ENCODE measurements at regions not wholly inside any gene's neighbourhood (a gene's known extent, or its start where the extent isn't known, plus 50 kb on each side); places are given as distances from the start of the nearest gene placed in this dataset.

DNA sequence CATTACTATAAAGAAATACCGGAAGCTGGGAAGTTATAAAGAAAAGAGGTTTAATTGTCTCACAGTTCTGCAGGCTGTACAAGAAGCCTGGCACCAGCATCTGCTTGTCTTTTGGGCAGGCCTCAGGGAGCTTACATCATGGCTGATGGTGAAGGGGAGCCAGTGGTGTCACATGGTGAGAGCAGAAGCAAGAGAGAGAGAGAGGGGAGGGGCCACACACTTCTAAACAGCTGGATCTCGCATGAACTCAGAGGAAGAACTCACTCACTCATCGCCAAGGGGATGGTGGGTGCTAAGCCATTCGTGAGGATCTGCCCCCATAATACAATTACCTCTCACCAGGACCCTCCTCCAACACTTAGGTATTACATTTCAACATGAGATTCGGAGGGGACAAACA, 51.8 kb upstream of the ANKRD34C start:
- no peak for DNase-seq

DNA sequence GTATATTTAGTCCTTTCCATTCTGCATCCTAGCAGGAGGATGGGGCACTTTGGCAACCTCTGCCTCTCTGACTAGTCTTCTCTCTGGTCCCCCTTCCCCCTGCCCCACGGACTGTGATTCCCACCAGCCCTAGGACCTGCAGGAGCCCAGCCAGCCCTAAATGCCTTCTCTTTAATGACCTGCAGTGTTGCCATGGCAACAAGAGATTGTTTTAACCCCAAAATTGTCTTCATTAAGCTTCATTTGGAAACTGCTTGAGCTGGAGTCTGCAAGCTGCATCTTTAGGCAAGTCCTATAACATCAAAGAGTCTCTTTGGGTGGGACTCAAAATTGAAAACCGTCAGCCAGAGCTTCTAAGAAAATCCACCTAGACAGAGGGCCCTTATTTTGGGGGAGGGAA, 59.7 kb upstream of the ANKRD34C start:
- DNase-seq = no peak

DNA sequence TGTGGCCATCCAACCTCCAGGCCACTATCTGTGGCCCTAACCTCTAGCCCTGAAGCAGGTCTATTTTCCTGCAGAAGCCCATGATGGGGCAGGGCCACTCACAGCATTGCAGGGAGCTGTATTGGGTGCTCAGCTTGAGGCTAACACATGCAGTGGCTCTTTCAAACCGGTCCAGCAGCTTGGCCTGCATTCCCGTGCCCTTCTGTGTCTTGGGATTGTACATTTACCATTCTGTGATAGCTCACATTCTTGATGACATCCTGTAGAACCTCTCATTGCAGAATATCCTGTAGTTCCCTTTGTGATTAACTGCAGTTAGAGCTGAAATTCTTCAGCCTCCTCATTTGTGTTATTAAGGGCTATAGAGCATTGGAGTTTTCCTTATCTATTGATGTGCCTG, 60.8 kb upstream of the ANKRD34C start:
- DNase-seq = no peak

DNA sequence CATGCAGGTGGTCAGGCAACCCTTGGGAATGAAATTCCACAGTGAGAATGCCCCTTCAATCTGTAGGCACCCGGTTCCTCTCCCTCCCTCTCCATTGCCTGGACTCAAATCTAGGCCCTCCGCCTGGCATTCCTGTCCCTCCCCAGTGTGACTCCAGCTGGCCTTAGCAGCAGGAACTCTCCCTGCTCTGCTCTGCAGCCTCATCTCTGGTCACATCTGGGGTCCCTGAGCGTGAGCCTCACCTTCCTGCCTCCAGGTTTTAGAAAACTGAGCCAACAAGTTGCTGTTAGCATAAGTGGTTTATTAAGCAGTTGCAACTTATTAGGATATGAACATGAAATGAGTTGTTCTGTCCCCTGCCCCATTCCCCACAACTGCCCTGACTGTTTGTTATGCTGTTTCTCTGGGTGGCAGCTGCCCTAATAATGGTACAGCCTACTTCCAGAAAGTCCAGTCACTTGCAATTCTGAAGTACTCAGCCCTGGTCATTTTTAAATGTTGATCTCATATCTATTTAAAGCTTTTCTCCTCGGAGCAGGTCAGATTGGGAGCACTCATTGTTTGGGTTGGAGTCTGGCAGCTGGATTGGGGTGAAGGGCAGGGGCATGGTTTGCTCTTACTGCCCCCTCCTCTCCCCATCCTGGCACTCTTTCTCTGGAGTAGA, 63.0 kb upstream of the ANKRD34C start:
- no peak for DNase-seq

DNA sequence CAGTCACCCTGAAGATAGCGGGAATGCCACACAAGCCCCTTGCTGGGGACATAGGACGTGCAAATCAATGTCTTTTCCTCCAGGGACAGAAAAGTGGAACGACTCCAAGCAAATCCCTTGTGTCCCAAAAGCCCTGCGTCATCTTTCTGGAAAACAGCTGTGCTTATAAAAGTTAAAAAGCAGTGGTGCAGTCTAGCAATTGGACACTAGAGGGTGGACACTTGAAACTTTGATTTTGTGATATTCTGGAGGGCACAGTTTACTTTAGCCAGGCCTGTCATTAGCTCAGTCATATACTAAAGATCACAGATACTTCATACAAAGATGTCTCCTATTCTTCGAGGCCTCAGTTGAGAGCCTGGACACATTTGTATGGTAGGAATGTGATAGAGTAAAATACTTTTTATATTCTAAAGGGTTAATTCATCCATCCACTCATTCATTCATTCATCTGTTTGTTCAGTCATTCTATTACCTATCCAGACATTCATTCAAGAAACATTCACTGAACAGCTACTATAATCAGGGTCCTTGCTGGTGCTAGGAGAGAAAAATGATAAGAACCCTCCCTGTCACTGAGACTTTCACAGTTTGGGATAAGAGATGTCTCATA, 63.8 kb upstream of the ANKRD34C start:
- DNase-seq = peak; percentile 32

DNA sequence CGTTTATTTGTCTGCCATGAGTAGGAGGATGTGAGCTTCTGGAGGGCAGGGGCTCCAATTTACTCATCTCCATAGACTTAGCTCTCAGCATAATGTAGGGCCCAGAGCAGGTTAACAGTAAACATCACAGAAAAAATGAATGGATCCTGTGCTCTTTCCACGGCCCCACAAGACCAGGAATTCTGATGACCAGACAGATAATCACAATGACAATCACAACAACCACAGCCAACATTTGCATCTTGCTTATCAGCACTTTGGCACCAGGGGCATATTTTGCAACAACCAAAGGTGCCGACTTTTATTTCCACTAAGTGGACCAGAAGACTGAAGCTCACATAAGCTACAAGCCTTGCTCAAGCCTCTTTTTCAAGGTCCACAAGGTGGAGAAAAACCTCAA, 68.9 kb upstream of the ANKRD34C start:
- no peak for DNase-seq

DNA sequence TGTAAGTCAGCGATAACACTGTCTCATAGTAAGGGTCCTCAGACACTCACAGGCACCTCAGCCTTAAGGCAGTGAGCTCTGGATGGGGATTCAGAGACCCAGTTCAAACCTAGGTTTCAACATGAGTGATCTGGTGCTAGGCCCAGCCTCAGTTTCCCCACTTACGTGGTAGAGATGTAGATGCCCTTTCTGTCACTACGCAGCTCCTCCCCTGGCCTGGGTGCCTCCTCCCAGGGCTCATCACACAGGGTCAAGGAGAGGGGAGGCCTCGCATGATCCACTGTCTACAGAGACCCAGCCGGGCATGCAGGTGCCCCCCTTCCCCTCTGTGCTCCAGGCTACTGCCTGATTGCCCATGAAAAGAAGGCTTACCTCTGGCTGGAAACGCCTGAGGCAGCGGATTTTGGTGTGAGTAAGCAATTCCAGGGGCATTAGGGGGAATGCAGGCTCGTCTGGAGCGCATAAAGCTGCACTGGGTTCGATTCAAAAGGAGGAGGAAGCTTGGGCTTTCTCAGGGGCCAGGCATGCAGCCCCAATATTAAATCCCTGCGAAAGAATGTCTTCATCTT, 69.8 kb upstream of the ANKRD34C start:
- no peak for DNase-seq

DNA sequence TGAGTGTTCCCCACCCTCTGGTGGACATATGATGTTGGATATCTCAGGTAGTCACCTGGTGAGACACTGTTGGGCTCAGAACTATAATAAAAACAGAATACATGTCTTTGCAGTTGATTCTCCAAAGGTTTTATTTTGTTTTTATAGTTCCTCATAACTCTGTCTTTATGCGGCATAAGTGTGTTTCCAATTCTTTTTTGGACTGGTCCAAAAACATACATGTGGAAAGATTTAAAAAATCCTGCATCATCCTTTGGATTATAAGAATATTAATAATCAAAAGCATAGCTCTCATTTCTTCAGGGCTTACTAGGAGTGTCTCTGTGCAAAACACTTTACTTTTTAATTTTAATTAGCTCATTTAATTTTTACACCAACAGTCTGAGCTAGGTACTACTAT, 71.0 kb upstream of the ANKRD34C start:
- DNase-seq = no peak

DNA sequence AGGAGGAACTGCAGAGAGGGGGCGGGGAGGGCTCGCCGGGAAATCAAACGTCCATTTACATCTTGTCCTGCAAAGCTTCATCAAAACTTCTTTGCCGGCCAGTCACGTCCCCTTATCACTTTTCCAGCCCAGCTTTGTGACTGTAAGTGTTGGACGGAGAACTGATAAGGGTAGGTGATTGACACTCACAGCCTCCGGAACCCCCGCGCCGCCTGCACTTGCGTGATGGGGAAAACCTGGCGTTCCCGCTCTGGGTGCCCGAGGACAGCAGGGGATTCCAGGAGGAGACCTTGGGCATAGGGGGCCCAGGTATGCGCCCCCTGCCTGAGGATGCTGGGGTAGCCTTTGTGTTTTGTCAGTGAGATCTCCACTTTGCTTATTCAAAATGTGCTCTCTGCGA, 72.8 kb upstream of the ANKRD34C start:
- DNase-seq = no peak

DNA sequence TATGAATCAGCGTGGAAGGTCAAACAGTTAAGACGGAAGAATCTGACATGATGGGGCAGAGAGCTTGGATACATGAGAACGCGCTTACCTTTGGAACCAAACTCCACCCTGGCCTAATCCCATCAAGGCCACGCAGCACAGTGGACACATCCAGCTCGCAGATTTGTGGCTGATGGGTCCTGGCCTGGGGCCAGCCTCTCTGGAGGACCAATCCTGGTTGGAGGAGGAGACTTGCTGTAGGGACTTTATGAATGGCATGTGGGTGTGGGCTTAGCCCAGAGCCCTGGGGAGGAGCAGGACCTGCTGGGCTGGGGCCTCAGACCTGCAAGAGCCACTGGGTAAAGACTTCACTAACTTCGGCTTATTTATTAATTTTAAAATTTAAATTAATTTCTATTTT, 73.4 kb upstream of the ANKRD34C start:
- no peak for DNase-seq

DNA sequence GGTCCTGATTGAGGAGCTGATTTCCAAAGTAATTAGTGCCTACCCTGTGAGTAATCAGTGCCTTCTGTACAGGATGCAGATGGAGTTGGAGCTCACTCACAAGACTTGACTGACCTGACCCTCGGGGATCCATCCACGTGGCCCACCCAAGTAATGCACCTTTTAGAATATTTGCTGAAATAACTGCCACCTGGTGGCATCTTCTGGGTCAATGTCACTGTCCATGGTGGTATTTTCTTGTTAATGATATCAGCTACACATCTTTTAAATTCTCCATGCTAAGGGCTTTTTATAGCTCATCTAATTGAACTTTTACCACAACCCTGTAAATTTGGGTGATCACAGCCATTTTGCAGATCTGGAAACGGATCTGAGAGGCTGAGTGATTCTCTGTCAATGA, 74.3 kb upstream of the ANKRD34C start:
- no peak for DNase-seq

DNA sequence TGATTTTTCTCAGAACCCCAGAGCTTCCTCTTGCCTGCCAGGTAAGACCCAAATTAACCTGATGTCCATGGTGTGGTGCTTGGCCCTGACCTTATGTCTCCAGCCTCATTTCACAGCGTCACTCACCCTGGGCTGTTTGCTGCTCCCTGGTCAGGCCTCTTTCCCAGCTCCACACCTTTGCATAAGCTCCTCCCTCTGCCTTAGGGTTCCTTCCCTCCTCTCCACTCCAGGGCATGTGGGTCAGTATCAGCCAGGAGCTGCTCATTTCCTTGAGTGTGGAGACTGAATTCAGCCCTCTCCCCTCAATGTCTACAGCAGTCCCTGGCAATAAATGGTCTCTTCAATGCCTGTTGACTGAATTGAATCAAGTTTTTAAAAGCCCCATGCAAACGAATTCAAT, 75.6 kb upstream of the ANKRD34C start:
- DNase-seq = no peak

DNA sequence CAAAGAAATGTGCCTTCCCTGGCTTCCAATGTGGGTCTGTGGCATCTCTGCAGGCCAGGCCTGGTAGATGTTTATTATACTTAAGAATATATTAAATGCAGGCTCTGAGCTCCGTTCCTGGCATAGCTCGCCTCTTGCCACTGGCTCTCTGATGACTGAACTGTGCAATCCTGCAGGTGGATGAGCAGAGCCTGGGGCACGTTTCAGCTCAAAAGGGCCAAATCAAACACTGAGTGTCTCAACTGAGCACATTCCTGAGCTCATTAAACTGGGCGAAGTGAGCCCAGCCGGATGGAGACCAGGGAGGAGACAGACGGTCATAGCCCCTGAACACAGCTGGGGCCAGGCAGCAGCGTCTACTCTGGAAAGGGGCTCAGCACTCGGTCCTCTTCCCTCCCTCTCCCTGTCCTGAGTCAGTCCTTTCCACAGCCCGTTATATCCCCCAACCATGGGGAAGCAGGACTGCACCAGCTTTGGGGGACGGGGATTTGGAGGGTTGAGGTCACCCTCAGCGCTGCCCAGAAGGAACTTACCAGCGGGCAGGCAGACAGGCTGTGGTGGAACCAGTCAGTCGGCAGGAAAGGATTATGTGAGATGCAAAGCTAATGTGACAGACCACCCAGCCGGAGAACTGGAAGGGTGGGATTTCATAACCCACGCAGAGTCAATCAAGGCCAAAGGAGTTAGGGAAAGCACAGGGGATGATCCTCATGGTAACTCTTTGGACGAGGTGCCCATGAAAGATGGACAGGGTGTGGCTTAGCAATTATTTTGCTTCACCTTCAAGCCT, 77.4 kb upstream of the ANKRD34C start:
- no peak for DNase-seq

DNA sequence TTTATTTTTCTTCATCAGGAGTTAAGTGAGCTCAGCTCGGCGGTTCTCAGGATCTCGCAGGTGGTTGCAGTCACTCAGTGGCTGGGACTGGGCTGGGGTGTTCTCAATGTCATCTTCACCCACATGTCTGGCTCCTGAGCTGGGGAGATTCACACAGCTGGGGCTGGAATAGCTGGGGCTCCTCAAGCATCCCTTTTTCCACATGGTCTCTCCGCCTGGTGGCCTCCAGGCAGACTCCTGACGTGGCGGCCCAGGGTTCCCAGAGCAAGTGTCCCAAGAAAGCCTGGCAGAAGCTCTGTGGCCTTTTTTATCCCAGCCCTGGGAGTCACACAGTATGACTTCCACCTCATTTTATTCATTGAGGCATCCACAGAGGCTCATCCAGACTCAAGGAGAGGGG, 84.1 kb upstream of the ANKRD34C start:
- DNase-seq = no peak

DNA sequence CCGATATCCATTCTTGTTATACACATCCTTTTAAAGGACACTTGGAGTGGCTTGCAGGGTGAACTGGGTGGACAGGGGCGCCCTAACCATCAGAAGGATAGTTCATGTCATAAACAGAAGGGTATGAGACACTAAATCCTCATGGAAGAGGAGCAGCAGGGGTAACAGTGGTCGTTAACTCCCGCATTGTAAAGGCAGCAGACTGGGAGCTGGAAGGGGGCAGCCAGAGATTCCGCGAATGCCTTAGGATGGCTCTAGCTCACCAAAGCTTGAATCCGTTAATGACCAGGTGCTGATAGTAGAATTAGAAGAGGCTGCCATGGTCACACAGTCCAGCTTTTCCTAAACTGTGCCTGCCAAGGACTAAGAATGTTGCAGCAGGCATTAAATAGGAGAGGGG, 85.2 kb upstream of the ANKRD34C start:
- DNase-seq = no peak

DNA sequence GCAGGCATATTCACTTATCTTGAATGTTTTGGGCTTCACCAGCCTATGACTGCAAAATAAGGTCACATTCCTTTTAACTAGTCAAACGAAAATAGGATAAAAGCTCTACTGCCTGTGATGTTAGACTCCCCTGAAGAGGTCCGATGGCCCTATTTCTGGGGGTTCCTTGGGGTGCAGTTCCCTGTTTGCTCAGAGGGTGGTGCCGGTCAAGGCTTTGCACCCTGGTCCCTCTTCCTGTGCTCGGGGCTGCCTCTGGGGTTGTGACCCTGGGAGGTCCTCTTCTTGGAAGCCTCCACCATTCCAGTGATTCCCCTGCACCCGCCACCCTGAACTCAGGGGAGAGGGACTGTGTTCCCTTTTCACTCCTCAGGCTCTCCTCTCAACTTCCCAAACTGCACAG, 86.7 kb upstream of the ANKRD34C start:
- DNase-seq = no peak

DNA sequence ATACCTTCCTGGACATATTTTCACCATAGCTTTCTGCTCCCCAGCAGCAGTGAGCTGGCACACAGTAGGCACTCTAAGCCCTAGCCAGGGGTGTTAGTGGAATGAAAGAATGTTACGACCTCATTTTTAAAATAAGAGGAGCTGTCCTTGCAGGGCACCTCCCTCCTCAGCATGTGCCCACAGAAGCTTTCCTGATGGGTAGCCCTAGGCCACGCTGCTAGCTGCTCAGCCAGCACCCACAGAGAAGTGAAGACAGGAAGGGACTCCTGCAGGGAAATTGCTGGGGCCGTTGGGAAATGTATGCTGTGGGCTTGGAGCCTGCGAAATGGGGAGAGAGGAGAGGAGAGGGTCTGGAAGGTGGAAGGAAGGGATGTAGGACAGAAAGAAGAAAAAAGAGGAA, 87.3 kb upstream of the ANKRD34C start:
- DNase-seq = no peak

DNA sequence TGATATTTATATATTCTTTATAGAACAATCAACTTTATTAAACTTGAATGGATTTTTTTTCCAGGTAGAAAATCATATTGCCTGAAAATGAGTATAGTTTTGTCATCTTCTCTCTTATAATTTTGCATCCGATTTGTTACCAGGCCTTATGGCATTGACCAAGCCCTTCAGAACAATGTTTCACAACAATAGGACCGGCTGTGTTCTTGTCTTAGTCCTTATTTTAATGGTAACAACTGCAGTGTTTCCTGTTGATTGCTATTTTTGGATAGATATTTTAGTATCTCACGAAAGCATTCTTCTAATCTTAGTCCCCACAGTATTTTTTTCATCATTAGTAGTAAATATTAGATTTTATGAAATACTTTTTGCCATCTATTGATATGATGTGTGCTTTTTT, 88.1 kb upstream of the ANKRD34C start:
- DNase-seq = no peak

DNA sequence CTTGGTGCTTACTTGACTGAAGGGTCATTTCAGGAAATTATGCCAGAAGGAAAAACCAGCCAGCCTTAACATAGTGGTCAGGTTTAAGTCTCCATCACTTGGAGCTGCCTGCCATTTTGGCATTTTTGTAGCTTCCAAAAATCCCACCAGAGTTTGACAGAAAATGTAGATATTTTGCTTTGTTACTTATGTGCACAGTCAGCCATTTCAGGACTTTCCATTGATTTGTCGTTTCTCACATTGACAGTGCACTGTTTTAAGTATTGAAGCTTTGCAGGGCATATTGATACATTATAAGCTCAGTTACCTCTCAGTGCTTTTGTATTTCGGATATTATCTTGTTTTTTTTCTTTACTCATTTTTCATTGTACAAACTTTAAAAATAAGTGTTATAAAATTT, 89.0 kb upstream of the ANKRD34C start:
- DNase-seq = no peak

DNA sequence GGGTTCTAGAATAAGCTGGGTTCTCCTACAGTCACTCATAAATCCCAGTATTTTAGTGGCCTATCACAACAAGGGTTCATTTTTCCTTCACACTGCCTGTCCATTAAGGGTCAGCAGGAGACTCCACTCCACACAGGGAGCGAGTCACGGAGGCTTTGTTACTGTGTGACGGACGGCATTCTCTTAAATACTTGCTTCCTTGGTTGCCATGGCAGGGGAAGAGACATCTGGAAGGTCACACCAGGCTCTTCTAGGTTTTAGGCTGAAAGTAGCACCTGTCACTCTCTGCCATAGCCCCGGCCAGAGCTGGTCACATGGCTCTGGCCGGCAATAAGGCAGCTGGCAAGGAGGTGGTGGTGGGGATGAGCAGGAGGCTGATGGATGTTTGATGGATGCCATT, 89.4 kb upstream of the ANKRD34C start:
- no peak for DNase-seq

DNA sequence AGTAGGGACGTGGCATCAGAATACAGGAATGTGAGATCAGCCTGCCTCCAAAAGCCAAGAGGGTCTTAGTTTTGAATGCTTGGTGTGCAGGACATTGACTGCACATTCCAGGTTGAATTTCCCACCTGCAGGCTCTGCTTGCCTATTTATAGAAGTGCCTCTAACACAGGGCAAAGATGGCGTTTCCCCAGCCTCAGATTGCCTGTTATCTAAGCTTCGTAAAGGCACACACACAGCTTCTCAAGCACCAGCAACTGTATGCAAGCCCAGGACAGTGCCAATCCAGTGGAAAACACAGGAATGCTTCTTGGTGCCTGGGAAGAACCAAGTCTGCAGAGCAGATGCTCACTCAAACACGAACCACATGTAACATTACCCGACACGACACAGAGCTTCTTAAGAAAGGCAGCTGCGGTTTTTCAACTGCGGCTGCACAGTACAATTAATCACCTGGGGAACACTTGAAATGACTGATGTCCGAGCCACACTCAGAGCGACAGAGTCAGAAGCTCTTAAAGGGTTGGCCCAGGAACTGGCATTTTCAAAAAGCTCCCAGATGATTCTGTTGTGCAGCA, 90.0 kb upstream of the ANKRD34C start:
- DNase-seq = no peak

DNA sequence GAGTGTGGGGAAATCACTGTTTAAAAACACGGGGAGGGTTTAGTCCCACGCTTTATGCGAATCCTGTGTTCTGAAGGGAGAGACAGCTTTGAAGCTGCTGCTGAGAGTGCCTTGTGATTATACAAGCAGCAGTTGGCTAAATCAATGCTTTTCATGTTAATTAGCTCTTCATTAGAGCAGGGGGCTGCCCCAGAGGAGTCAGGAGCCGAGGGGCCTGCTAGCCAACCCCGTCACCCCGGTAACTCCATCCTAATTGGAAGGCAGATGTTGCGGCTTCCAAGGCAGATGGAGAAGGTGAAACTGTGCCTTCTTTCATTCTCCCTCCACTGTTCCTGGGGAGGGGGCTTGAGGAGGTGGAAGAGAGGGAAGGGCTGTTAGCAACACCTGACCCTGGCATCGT, 92.4 kb upstream of the ANKRD34C start:
- DNase-seq = no peak

DNA sequence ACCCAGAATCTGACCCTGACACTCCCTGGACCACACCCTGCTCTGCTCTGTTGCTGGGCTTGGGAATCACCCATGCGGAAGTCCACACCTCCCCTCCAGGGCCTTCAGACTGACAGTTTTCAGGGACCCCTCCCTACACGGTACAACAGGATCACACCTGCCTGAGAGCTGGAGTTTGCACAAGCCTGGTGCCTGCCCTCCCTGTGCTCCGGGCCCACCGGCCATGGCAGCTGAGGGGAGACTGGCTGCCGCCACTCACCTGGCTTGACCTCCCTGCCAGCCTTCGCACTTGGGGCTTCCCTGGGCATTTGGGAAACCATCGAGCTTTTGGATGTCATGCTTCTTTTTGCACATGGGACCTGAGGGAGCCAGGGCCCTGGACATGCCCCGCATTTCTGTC, 95.9 kb upstream of the ANKRD34C start:
- no peak for DNase-seq

DNA sequence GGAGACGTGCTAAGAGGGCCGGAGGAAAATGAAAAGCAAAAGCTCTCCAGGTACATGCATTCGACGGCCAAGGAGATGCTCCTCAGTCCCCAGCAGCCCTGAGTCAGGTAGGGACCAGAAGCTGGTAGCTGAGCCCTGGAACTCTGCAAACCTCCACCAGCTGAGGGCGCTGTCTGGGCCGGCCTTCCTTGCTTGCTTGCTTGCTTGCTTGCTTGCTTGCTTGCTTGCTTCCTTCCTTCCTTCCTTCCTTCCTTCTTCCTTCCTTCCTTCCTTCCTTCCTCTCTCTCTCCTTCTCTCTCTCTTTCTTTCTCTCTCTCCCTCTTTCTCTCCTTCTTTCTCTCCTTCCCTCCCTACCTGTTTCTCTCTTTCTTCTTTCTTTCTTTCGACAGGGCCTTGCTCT, 94.6 kb upstream of the RASGRF1 start:
- DNase-seq = no peak
